Gastroesophageal sphincter (tissue), 3 donors: ENCODE measurements at regions not wholly inside any gene's neighbourhood (a gene's known extent, or its start where the extent isn't known, plus 50 kb on each side); places are given as distances from the start of the nearest gene placed in this dataset.

Source experiments
- CTCF ChIP-seq, 4 experiments: fragments of 200-600 bp in 2 of 4; fragments of 450-650 bp in 2 of 4; sonication (generic) in 1 of 4; IDR thresholded peaks; one replicate each; pipeline ENCODE4 v1.5.1; 2017 to 2019; ENCODE audit warnings: antibody characterized with exemption in 4 of 4, mild to moderate bottlenecking in 2 of 4, moderate library complexity in 2 of 4
- POLR2AphosphoS5 ChIP-seq: sonication (generic); formaldehyde crosslinking; IDR thresholded peaks from one replicate; pipeline ENCODE4 v1.6.1; 2017; ENCODE audit warnings: antibody characterized with exemption

- TF ChIP-seq CTCF (IDR thresholded peaks at IDR 0.05) = no peak
- no peak for TF ChIP-seq POLR2AphosphoS5
These were observed 493.0 kb downstream of the TLL1 start for GRCh38 chr4:166366012-166366411.
